SK-MEL-5 (cell line): ENCODE measurements at regions not wholly inside any gene's neighbourhood (a gene's known extent, or its start where the extent isn't known, plus 50 kb on each side); places are given as distances from the start of the nearest gene placed in this dataset.

Source experiments
- DNase-seq: peaks from one replicate; pipeline ENCODE4 v3.0.0-alpha.2; 2016; ENCODE audit warnings: low read depth, low spot score
- in situ Hi-C: cut with HindIII; loops from 2 replicates; pipeline ENCODE4 v1.10.0; 2016; ENCODE audit warnings: low sequenced_read_pairs, high pct_unique_total_duplicates, low pct_unique_long_range_greater_than_20kb

GRCh38 chr20:50367104-50367674, 143.0 kb upstream of the PTPN1 start:
- in situ Hi-C loops, result no loop called here
- DNase-seq, result no peak

- DNase-seq, result no peak
- in situ Hi-C loops, result no loop called here
Observed at GRCh38 chr20:50367739-50368375, 142.3 kb upstream of the PTPN1 start.

GRCh38 chr20:50368386-50368785, 141.8 kb upstream of the PTPN1 start:
- in situ Hi-C loops, result no loop called here
- DNase-seq, result no peak

GRCh38 chr20:50368813-50369224, 141.4 kb upstream of the PTPN1 start:
- in situ Hi-C loops, result no loop called here
- peak; percentile 26 for DNase-seq

- no peak for DNase-seq
- in situ Hi-C loops, result no loop called here
Observed at GRCh38 chr20:50369225-50370035, 140.8 kb upstream of the PTPN1 start.

- in situ Hi-C loops, result no loop called here
Observed at GRCh38 chr20:50370036-50370566, 140.1 kb upstream of the PTPN1 start.

GRCh38 chr20:50371878-50372769, 138.1 kb upstream of the PTPN1 start:
- in situ Hi-C loops, result no loop called here
- no peak for DNase-seq

More at GRCh38 chr20:50370036-50370566, 140.1 kb upstream of the PTPN1 start:
- DNase-seq, result no peak

GRCh38 chr20:50372770-50373088, 137.5 kb upstream of the PTPN1 start:
- DNase-seq, result no peak
- in situ Hi-C loops, result no loop called here

- in situ Hi-C loops, result no loop called here
- no peak for DNase-seq
Observed at GRCh38 chr20:50373674-50374286, 136.4 kb upstream of the PTPN1 start.

- no peak for DNase-seq
Observed at GRCh38 chr20:50374541-50375078, 135.6 kb upstream of the PTPN1 start.

GRCh38 chr20:50376179-50376887, 133.8 kb upstream of the PTPN1 start:
- in situ Hi-C loops, result no loop called here
- no peak for DNase-seq

More at GRCh38 chr20:50374541-50375078, 135.6 kb upstream of the PTPN1 start:
- in situ Hi-C loops, result no loop called here

GRCh38 chr20:50376888-50377459, 133.2 kb upstream of the PTPN1 start:
- in situ Hi-C loops, result no loop called here
- DNase-seq, result no peak

- in situ Hi-C loops, result no loop called here
- no peak for DNase-seq
Observed at GRCh38 chr20:50378170-50379000, 131.8 kb upstream of the PTPN1 start.

GRCh38 chr20:50379049-50379990, 130.9 kb upstream of the PTPN1 start:
- in situ Hi-C loops, result no loop called here
- DNase-seq, result peak; percentile 32
